HG02885 (cell line): ENCODE measurements at regions not wholly inside any gene's neighbourhood (a gene's known extent, or its start where the extent isn't known, plus 50 kb on each side); places are given as distances from the start of the nearest gene placed in this dataset.
"Not testable (repeated sequence)": the region's sequence is repeated elsewhere in the genome, so short reads cannot be mapped to it uniquely, and the experiment has no call there.

Experiments
- ATAC-seq: cut with Tn5 transposase; IDR thresholded peaks from one replicate; pipeline ENCODE4 v1.9.1; 2021; ENCODE audit warnings: mild to moderate bottlenecking; ENCODE audit not compliant: unreplicated experiment, poor library complexity

GRCh38 chr1:146521804-146522203, 293.0 kb upstream of the NOTCH2NLA start:
- ATAC-seq = not testable (repeated sequence)

DNA sequence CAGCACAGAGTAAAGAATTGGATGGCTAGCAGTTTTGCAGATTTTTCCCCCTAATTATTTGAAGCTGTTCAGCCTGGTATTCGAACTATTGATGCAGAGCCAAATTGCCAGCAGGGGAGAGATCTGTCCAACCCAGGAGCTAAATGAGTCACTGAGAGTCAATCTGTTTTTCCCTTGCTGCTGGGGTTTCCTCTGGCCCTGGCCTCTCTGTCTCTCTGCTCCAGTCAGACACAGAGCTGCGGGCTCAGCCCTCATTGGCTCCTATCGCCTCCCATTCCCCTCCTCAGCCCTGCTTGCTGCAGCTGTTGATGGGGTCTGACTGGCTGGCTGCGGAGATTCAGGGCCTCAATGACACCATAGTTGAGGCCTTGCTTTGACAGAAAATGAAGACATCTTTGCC, 284.9 kb upstream of the NOTCH2NLA start:
- ATAC-seq = not testable (repeated sequence)

DNA sequence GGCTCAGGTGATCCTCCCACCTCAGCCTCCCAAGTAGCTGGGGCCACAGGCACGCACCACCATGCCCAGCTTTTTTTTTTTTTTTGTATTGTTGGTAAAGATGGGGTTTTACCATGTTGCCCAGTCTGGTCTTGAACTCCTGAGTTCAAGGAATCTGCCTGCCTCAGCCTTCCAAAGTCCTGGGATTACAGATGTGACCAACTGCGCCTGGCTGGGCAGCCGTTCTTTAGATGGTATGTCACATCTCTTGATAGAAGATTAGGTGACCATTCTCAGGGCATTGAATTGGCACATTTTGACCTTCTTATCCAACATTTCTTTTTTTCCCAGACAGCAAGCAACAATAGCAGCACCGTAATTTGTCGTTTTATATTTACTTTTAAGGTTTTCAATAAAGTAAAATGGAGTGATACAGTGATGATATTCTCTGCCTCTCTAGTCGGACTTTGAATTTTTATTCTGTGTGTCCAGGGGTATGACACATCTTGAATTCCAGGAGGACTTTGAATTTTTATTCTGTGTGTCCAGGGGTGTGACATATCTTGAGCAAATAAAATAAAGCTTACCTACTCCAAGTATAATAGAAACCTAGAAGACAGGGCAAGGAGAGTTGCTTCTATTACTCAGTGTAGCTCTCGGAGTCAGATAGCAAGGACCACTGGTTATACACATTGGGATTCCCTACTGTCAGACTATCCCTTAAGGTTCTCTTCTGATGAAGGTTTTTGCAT, 282.4 kb upstream of the NOTCH2NLA start:
- not testable (repeated sequence) for ATAC-seq

DNA sequence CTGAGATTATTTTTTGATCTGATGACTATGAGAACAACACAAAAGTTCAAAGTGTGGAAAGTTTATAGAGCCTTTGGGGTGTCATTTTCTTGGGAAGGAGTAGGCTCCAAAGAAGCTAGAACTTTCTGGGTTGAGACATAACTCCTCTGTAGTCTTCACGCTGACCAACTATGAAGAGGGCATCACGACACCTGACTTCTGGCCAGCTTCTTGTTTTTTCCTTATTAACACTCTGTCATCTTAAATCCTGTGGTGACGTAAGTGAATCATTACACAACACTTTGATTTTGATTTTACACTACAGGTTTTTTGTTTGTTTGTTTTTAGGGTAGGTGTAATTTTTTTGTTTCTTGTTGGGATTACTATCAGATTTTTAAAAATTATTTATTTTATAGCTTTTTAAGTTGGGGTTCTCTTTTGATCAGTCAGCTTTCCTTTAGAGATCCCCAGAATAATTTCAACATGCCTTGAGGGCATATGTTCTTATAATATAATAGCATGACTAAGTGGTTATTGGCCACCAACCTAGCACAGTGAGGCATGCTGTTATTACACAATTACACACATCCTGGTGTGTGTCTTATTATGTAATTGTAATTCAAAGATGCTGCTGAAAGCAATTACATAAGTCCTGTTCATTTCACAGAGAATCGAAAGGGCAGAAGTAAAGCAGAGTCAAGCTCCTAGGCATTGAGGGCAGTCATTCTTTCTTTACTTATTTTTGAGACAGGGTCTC, 281.6 kb upstream of the NOTCH2NLA start:
- not testable (repeated sequence) for ATAC-seq

DNA sequence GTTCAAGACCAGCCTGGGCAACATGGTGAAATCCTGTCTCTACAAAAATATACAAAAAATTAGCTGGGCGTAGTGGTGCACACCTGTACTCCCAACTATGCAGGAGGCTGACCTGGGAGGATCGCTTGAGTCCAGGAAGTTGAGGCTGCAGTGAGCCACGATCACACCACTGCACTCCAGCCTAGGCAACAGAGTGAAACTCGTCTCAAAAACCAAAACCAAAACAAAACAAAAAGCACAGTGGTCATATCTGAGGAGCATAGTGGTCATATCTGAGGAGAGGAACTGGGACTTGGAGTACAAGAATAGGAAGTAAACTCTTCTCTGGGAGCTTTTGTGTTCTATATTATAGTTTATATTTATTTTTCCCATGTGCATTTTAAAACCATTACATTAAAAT, 275.3 kb upstream of the NOTCH2NLA start:
- ATAC-seq = not testable (repeated sequence)

DNA sequence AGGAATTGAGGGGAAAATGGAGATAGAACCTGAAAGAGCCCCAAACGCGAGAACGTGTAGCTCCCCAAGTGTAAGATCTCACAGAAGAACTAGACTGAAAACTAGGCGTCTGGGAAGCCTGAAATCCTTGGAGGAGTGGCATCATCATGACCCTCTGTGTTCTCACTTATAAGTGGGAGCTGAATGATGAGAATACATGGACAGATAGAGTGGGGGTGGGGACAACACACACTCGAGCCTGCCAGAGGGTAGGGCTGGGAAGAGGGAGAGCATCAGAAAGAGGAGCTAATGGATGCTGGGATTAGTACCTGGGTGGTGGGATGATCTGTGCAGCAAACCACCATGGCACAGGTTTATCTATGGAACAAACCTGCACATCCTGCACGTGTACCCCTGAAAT, 258.7 kb upstream of the NOTCH2NLA start:
- ATAC-seq = not testable (repeated sequence)

- ATAC-seq = not testable (repeated sequence)
Measured at GRCh38 chr1:146487155-146487554, 258.3 kb upstream of the NOTCH2NLA start.

DNA sequence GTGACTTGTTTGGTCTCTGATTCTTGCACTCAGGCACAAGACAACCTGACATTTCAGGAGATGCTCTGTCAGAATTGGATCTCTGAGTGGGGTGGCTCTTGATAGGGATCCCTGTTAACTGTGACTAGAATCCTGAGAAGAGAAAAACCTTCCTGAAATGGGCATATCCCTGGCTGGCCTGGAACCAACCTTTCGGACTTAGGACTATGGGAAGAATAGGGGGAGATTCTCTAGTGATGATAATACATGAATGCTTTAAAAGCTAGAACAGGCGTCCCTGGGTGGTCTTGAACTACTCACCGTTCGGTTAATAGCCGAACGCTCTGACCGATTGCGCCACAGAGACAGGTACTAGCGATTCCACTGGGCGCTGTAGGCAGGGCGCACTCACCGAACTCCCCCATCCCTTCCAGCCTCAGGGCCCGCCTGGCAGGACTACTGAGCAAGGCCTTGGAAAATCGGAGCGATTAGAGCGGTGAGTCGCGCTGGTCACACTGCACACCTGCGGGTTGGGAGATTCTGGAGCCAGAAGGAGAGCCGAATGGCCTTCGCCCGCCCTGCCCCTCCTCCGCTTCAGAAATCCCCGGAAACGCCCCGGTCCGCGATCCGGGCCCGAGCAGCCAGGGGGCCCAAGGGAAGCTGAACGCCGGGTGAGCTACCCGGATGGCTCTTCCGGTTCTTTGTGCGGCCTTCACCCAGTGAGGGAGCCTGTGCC, 257.6 kb upstream of the NOTCH2NLA start:
- not testable (repeated sequence) for ATAC-seq

DNA sequence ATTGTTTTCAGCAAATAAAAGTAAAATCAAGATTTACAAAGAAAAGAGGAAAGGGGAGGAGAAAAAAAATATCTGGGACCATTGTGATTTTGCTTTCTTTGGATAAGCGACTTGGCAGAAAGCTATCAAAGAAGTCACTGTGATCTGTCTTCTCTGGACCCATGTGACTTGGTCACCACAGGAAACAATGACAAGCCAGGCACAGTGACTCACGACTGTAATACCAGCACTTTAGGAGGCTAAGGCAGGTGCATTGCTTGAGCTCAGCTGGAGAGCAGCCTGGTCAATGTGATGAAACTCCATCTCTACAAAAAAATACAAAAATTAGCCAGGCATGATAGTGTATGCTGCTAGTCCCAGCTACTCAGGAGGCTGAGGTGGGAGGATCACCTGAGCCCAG, 255.4 kb upstream of the NOTCH2NLA start:
- not testable (repeated sequence) for ATAC-seq

GRCh38 chr1:146479188-146479587, 250.4 kb upstream of the NOTCH2NLA start:
- ATAC-seq = not testable (repeated sequence)

GRCh38 chr1:146478125-146478720, 249.4 kb upstream of the NOTCH2NLA start:
- ATAC-seq = not testable (repeated sequence)

DNA sequence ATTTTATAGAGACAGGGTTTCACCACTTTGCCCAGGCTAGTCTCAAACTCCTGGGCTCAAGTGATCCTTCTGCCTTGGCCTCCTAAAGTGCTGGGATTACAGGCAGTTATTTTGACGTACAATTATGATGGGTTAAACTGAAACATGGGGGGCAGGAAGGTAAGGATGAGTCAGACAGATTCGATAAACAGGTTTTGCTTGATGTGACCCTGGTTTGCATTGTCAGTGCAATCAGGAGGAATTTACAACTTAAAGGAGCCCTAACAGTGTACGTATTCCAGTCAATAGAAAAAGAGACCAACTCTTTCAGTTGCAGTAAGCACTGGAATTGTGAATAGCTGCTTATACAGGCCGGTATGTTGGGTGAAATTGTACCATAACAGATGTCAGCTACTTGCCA, 246.3 kb upstream of the NOTCH2NLA start:
- ATAC-seq = not testable (repeated sequence)

DNA sequence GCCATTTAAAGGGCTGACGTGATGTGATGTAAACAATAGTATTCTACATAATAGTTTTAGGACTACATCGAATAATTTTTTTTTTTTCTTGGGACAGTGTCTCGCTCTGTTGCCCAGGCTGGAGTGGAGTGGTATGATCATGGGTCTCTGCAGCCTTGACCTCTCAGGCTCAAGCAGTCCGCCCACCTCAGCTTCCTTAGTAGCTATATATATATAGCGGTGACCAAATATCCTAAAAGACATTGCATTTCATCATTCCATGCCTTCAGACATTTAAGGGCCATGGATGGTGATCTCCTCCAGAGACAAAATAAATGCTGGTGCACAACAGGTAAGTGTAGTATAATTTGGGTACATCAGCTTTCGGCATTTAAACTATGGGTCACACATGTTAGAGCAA, 245.4 kb upstream of the NOTCH2NLA start:
- ATAC-seq = not testable (repeated sequence)

GRCh38 chr1:146472192-146472861, 243.5 kb upstream of the NOTCH2NLA start:
- ATAC-seq = peak; percentile 85

- ATAC-seq = not testable (repeated sequence)
Measured at GRCh38 chr1:146459939-146460338, 231.1 kb upstream of the NOTCH2NLA start.

DNA sequence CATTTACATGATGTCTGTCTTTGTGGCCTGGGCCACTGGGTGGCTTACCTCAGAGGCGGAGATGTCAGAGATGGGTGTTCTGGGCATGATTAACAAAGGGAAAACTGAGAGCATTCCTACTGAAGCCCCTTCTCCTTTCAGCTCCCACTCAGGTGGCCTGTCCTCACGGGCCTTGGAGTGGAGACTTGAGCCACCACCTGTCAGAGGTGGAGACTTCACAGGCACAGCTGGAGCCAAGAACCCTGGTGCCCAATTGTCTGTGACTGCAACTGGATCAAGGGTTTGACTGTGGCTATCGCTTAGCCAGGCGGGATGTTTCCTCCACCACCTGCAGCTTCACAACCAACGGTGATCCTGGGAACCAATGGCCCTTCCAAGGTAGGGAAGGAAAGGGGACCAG, 230.5 kb upstream of the NOTCH2NLA start:
- ATAC-seq = not testable (repeated sequence)

- not testable (repeated sequence) for ATAC-seq
Measured at GRCh38 chr1:146448877-146449246, 220.0 kb upstream of the NOTCH2NLA start.

GRCh38 chr1:146448212-146448876, 219.5 kb upstream of the NOTCH2NLA start:
- not testable (repeated sequence) for ATAC-seq

GRCh38 chr1:146443871-146444222, 215.0 kb upstream of the NOTCH2NLA start:
- ATAC-seq = not testable (repeated sequence)
